HG02678 (cell line): ENCODE measurements at regions not wholly inside any gene's neighbourhood (a gene's known extent, or its start where the extent isn't known, plus 50 kb on each side); places are given as distances from the start of the nearest gene placed in this dataset.

Experiments used
- ATAC-seq: cut with Tn5 transposase; IDR thresholded peaks from one replicate; pipeline ENCODE4 v1.9.1; 2021; ENCODE audit warnings: mild to moderate bottlenecking, moderate library complexity; ENCODE audit not compliant: unreplicated experiment

DNA sequence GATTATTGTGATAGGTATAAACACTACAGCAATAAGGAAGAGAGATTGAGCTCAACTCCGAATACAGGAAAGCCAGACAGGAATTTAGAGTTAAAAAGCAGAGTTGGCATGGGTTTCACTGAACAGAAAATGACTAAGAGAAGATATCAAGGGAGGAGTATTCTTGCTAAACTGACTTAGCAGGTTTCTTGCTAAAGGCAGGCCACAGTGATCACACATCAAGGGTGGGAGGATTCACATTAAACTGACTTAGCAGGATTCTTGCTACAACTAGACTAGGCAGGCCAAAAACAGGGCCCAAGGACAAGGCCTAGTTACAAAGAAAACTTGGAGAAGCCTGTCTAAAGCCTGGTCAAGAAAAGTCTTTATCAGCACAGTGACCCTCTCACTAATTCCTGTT, 195.1 kb downstream of the MAGEB5 start:
- ATAC-seq, result no peak

DNA sequence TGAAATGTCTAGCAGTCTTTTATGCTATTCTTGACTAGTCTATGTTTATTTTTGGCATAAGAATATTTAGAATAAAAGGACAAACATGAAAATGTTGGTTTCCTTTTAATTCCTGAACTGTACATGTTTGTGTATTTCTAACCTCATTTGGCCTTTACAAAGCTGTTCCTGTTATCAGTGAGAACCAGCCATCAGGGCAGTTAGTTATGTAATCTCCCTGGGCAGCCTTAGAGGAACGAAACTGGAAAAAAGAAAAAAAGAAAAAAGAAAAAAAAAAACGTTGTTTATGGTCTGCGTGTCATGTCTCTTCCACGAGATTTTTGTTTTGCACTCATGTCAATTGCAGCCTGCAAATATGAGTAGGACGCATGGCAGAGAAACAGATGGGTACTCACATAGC, 193.7 kb downstream of the MAGEB5 start:
- ATAC-seq, result no peak

DNA sequence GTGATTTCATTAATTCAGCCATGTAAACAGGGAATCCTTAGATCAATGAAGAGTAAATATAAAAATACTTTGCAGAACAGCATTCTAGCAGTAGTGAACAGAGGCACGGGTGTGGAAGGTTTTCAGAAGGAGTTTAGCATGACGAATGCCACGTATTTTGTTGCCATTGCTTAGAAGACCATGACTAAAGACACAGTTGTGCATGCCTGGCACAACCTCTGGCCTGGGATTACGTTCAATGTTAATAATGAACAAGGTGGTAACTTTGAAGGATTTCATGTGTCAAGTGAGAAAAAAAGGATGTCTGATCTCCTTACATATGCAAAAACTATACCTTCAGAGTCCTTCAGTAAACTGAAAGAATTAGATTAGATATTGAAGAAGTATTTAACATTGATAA, 171.9 kb downstream of the MAGEB5 start:
- ATAC-seq, result no peak

DNA sequence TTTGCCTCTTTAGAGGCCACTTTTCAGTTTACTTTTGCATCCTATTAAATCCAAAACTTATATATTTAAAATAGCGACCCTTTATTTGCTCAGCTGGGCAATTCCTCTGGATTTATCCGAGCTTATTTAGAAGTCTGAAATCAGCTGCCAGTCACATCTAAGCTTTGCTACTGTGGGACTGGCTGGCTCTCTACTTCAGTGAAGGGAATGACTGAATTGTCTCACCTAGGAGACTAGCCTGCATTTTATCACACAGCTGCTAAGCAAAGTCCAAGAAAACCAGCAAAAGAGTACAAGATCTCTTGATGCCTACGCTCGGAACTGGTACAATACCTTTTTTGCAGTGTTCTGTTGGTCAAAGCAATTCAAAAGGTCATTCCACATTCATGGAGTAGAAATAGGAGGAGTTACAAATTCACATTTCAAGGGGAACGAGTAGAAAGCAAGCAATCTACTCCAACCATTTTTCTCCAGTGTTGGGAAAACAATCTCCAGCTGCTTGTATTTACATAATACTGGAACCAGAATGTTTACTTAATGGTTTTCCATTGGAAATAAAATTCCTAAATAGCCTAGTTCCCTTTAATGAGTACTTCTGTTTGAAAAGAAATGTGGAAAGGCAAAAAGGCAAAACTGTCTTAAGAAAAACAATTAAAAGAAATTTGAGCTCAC, 160.2 kb downstream of the MAGEB5 start:
- no peak for ATAC-seq

DNA sequence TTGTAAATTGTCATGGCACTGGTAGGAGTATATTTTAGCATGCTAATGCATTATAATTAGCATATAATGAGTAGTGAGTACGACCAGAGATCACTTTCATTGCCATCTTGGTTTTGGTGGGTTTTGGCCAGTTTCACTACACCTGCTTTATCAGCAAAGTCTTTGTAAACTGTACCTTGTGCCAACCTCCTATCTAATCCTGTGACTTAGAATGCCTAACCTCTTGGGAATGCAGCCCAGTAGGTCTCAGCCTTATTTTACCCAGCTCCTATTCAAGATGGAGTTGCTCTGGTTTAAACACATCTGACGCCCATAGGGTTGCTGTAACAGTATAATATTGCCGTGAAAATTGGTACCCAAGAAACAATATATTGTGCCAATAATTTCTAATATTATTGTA, 159.4 kb downstream of the MAGEB5 start:
- ATAC-seq, result no peak

DNA sequence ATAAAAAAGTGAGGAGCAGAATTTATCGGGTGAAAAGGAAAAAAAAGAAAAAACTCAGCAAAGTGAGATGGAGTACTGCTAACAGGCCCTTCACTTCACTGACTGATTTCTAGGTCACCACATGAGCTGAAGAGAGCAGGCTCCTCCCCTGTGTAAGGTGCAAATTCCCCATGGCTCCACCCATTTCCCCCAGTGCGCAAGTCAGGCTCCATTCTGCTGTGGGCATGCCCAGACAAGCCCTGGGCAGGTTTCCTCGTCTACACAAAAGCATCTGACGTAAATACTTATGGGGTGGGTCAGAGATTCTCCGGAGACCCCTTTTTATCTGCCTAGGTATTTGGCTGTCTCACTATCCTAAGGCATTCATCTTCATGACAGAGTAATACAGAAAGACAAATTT, 157.9 kb downstream of the MAGEB5 start:
- no peak for ATAC-seq

DNA sequence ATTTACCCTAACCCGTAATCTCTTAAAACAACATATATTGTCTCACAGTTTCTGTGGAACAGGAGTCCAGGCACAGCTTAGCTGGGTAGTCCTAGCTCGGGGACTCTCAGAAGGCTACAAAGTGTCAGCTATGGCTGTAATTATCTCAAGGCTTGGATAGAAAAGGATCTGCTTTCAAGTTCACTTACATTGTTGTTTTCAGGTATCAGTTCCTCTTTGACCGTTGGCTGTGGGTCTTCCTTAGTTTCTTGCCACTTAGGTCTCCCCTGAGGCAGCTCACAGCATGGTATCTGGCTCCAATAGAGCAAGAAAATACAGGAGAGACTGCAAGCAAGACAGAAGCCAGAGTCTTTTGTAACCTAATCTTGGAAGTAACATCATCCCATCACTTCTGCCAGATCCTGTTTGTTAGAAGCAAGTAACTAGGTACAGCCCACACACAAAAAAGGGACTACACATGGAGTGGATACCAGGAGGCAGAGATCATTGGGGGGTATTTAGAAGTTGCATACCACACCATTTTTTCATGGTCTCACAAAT, 137.0 kb downstream of the MAGEB5 start:
- no peak for ATAC-seq

DNA sequence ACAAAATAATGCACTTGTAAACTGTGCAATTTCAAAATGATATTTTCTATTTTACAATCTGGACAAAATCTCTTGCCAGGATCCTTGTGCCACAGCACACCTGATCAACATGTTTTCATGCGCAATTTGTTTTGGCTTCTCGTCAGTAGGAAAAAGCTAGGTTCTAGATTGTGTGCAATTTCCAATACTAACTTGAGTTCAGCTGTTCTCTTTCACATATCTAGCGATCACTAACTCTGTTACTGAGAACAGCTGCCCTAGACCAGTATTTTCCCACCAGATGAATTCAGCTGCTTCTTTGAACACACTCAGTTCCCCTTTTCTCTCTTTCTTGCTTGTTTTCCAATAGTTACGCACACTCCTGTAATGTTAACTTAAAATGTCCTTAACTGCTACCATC, 131.2 kb downstream of the MAGEB5 start:
- no peak for ATAC-seq

DNA sequence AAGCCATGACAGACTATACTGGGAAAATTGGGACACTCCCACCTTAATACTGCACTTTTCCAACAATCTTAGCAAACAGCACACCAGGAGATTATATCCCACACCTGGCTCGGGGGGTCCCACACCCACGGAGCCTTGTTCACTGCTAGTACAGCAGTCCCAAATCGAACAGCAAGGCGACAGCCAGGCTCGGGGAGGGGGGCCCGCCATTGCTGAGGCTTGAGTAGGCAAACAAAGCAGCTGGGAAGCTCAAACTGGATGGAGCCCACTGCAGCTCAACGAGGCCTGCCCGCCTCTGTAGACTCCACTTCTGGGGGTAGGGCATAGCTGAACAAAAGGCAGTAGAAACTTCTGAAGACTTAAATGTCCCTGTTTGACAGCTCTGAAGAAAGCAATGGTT, 118.3 kb downstream of the MAGEB5 start:
- no peak for ATAC-seq

DNA sequence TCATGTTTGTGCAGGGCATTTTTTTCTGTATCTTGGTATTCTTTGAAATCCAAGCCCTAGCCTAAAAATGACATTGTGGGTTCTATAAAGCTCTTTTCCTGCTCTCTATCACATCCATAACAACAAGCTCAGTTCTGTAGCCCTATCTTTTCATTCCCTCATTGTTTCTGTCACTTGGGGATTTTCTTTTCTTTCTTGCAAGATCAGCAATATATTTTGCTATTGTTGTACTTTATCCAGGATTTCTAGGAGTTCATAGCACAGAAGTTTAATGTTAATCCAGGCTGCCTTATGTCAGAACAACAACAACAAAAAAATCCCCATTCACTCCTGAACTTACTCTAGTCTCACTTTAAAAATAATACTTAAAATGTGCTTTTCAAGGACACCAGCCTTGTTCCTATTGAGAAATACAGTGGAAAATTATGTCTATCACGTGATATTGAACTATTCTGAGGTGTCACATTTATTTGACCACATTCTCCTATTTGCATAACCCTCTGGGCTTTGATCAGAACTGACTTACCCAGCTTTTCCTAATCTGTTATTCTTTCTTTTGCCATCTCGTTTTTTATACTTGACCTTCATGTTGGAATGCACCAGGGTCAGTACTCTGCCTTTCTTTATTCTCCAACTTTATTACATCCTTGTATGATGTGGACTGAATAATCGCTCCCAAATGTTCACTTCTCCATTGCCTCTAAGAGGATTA, 112.8 kb downstream of the MAGEB5 start:
- ATAC-seq, result no peak

GRCh38 chrX:26309262-26309661, 93.3 kb downstream of the MAGEB5 start:
- ATAC-seq, result no peak

GRCh38 chrX:26295425-26295824, 79.5 kb downstream of the MAGEB5 start:
- ATAC-seq, result no peak

DNA sequence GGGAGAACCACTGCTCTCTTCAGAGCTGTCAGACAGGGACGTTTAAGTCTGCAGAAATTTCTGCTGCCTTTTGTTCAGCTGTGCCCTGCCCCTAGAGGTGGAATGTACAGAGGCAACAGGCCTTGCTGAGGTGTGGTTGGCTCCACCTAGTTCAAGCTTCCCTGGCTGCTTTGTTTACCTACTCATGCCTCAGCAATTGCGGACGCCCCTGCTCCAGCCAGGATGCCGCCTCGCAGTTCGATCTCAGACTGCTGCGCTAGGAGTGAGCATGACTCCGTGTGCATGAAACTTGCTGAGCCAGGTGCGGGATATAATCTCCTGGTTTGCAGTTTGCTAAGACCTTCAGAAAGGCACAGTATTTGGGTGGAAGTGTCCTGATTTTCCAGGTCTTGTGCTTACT, 70.9 kb downstream of the MAGEB5 start:
- no peak for ATAC-seq
